HepG2 (cell line): ENCODE measurements at regions not wholly inside any gene's neighbourhood (a gene's known extent, or its start where the extent isn't known, plus 50 kb on each side); places are given as distances from the start of the nearest gene placed in this dataset.

Experiments
- ATAC-seq: fragments of 200-7000 bp; cut with Tn5 transposase; 3 replicates; pipeline ENCODE4 v1.9.1; 2020; ENCODE audit warnings: mild to moderate bottlenecking, moderate library complexity
- BruUV-seq: library from RNA; stranded (reverse); fragments of 400-500 nt; replicated peaks from 2 replicates; lab custom pipeline; 2021; lab: Mats Ljungman, UMichigan
- CTCF ChIA-PET: fragments of 300-600 bp; formaldehyde crosslinking; extraction: SDS; loops from one replicate; lab custom pipeline; 2021; ENCODE audit warnings: low total read pairs, inconsistent platforms, low intra/inter-chr PET ratio; lab: Yijun Ruan, JAX
- POLR2A ChIA-PET: fragments of 350-600 bp; sonication (Branson Sonifier 250); formaldehyde crosslinking; loops from one replicate; lab custom pipeline; 2020; ENCODE audit warnings: antibody characterized with exemption, inconsistent platforms; lab: Yijun Ruan, JAX
- DNase-seq: peaks from one replicate; pipeline ENCODE4 v3.0.0-alpha.2; 2015; ENCODE audit warnings: low spot score
- FAIRE-seq: peaks from 3 replicates; lab custom pipeline; 2011; peaks lifted over from hg19 to GRCh38; lab: Jason Lieb, UNC
- H2AFZ ChIP-seq: one replicate; pipeline ENCODE4 v1.6.1; 2011; ENCODE audit warnings: low read length, inconsistent platforms
- H3K27ac ChIP-seq: fragments of 300-600 bp; 3 replicates; pipeline ENCODE4 v1.8.0; 2011; ENCODE audit warnings: mixed run types, mild to moderate bottlenecking, mixed read lengths, low read length, inconsistent platforms; ENCODE audit not compliant: insufficient read depth; ENCODE audit errors: extremely low read length
- H3K27me3 ChIP-seq, 2 experiments: fragments of 200-600 bp in 1 of 2; 2 replicates in 1 of 2; 3 replicates in 1 of 2; pipeline versions ENCODE4 v1.6.0 to v1.8.0; 2011; ENCODE audit warnings: low read length in 2 of 2, mild to moderate bottlenecking in 2 of 2, moderate library complexity in 2 of 2, inconsistent platforms in 1 of 2; ENCODE audit not compliant: insufficient read depth in 2 of 2, control insufficient read depth in 1 of 2
- H3K36me3 ChIP-seq, 2 experiments: fragments of 200-600 bp in 1 of 2; replicated peaks in 1 of 2; 2 replicates in 1 of 2; 3 replicates in 1 of 2; pipeline versions ENCODE4 v1.5.1 to v1.8.0; 2011; ENCODE audit warnings: low read length in 2 of 2, inconsistent platforms in 1 of 2; ENCODE audit not compliant: insufficient read depth in 2 of 2, control insufficient read depth in 1 of 2
- H3K4me1 ChIP-seq: 2 replicates; pipeline ENCODE4 v1.5.1; 2012; ENCODE audit warnings: low read length, inconsistent platforms; ENCODE audit not compliant: insufficient read depth
- H3K4me2 ChIP-seq: 2 replicates; pipeline ENCODE4 v1.6.0; 2011; ENCODE audit warnings: low read depth, low read length, inconsistent platforms
- H3K4me3 ChIP-seq, 3 experiments: fragments of 200-600 bp in 1 of 3; sonication (generic), shearing (Covaris generic) in 1 of 3; replicated peaks in 1 of 3; 2 replicates each; pipeline ENCODE4 v1.5.1; 2011 to 2016; ENCODE audit warnings: low read length in 3 of 3, inconsistent platforms in 2 of 3, low read depth in 2 of 3, mild to moderate bottlenecking in 2 of 3, control low read depth in 1 of 3, mixed read lengths in 1 of 3; ENCODE audit not compliant: insufficient read depth in 1 of 3
- H3K79me2 ChIP-seq: one replicate; pipeline ENCODE4 v1.6.1; 2011; ENCODE audit warnings: low read length, inconsistent platforms; ENCODE audit not compliant: insufficient read depth
- H3K9ac ChIP-seq: 2 replicates; pipeline ENCODE4 v1.6.0; 2011; ENCODE audit warnings: mild to moderate bottlenecking, low read depth, low read length, inconsistent platforms; ENCODE audit not compliant: insufficient read depth
- H3K9me3 ChIP-seq: 2 replicates; pipeline ENCODE4 v1.5.1; 2012; ENCODE audit warnings: mild to moderate bottlenecking, low read length
- H4K20me1 ChIP-seq: 2 replicates; pipeline ENCODE4 v1.6.0; 2011; ENCODE audit warnings: inconsistent platforms, mild to moderate bottlenecking, low read length, moderate library complexity; ENCODE audit not compliant: insufficient read depth
- BCL3 ChIP-seq: sonication (generic); formaldehyde crosslinking; IDR thresholded peaks from 2 replicates; pipeline ENCODE4 v1.5.1; 2020; ENCODE audit warnings: mild to moderate bottlenecking, missing genetic modification reagents, moderate library complexity
- DR1 ChIP-seq: sonication (generic); formaldehyde crosslinking; IDR thresholded peaks from 2 replicates; pipeline ENCODE4 v1.8.0; 2021; ENCODE audit warnings: mild to moderate bottlenecking, missing genetic modification reagents, inconsistent platforms
- EP300 ChIP-seq, 3 experiments: sonication (generic) in 1 of 3; formaldehyde crosslinking in 1 of 3; IDR thresholded peaks; 2 replicates each; pipeline versions ENCODE4 v1.5.1 to v1.6.1; 2011 to 2020; ENCODE audit warnings: low read depth in 2 of 3, low read length in 2 of 3, borderline replicate concordance in 1 of 3, improper control_type of control experiment in 1 of 3, mild to moderate bottlenecking in 1 of 3, missing genetic modification reagents in 1 of 3, moderate library complexity in 1 of 3
- IRF2 ChIP-seq: IDR thresholded peaks from 2 replicates; pipeline ENCODE4 v1.6.1; 2018; ENCODE audit warnings: missing genetic modification reagents, missing compliant biosample characterization
- MIER2 ChIP-seq: IDR thresholded peaks from 2 replicates; pipeline ENCODE4 v1.6.1; 2016; ENCODE audit warnings: missing biosample characterization, missing genetic modification reagents
- NONO ChIP-seq, 2 experiments: fragments of 450-650 bp in 1 of 2; sonication (generic) in 1 of 2; formaldehyde crosslinking in 1 of 2; IDR thresholded peaks in 1 of 2; conservative IDR thresholded peaks in 1 of 2; 2 replicates each; pipeline versions ENCODE4 v1.6.1 to v1.8.0; 2017 to 2022; ENCODE audit warnings: mild to moderate bottlenecking in 1 of 2, missing genetic modification reagents in 1 of 2, moderate library complexity in 1 of 2
- SMAD9 ChIP-seq: sonication (generic); formaldehyde crosslinking; IDR thresholded peaks from 2 replicates; pipeline ENCODE4 v1.5.1; 2020; ENCODE audit warnings: mild to moderate bottlenecking, missing genetic modification reagents
- SSRP1 ChIP-seq: IDR thresholded peaks from 2 replicates; pipeline ENCODE4 v1.6.1; 2016; ENCODE audit warnings: control low read depth
- SYNCRIP ChIP-seq: fragments of 200-400 bp; formaldehyde crosslinking; IDR thresholded peaks from 2 replicates; pipeline ENCODE4 v1.6.1; 2018; ENCODE audit warnings: mild to moderate bottlenecking, low read depth, low read length; ENCODE audit not compliant: insufficient read depth
- XBP1 ChIP-seq: sonication (generic); formaldehyde crosslinking; IDR thresholded peaks from 2 replicates; pipeline ENCODE4 v1.5.0; 2020; ENCODE audit warnings: missing genetic modification reagents
- ZNF207 ChIP-seq: fragments of 450-650 bp; IDR thresholded peaks from 2 replicates; pipeline ENCODE4 v1.6.1; 2016; ENCODE audit warnings: antibody characterized with exemption, borderline replicate concordance
- ZNF232 ChIP-seq: sonication (generic); formaldehyde crosslinking; IDR thresholded peaks from 2 replicates; pipeline ENCODE4 v1.4.0; 2020; ENCODE audit warnings: missing genetic modification reagents, borderline replicate concordance
- ZNF841 ChIP-seq: sonication (generic); formaldehyde crosslinking; IDR thresholded peaks from 2 replicates; pipeline ENCODE4 v1.8.1; 2023; ENCODE audit warnings: missing genetic modification reagents, borderline replicate concordance
- ZNF883 ChIP-seq: sonication (generic); formaldehyde crosslinking; IDR thresholded peaks from 2 replicates; pipeline ENCODE4 v1.5.1; 2020; ENCODE audit warnings: mild to moderate bottlenecking, missing genetic modification reagents; ENCODE audit errors: not compliant biosample characterization
- WGBS: methylation state at CpG from one replicate; pipeline ENCODE4 v1.1.6; 2017; ENCODE audit warnings: low lambda C conversion rate; 5-methylcytosine and 5-hydroxymethylcytosine counted together
- in situ Hi-C: cut with HindIII; loops from 2 replicates; pipeline ENCODE4 v1.10.0; 2017; ENCODE audit warnings: low pct_unique_long_range_greater_than_20kb; ENCODE audit not compliant: extremely low pct_ligation_motif_present
- intact Hi-C: fragments of 100-400 bp; cut with micrococcal nuclease; formaldehyde crosslinking; loops from one replicate; pipeline ENCODE4 v1.10.0; 2022; ENCODE audit not compliant: unreplicated experiment
- TF ChIP-seq, protein P1 (sequence below): sonication (generic); formaldehyde crosslinking; IDR thresholded peaks from 2 replicates; pipeline ENCODE4 v1.4.0; 2020; ENCODE audit warnings: missing genetic modification reagents

DNA sequence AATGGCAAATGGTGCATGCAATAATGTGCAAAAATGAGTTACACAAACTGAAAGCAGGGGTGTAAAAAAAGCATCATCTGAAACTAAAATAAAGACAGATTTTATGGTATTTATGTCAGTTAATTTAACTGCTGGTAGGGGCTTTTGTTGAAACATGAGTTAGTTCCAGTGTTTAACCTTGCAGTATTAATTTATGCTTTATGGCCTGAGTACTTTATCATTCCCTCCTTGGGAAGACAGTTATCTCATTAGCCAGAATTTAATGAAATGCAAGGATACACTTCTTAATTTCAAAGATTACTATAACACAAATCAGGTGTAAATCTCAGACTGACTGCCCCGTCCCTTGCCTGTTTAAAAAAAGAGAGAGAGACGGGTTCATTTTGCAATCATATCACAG, 240.1 kb upstream of the MEIS2 start:
- no peaks in the 10 kb centered on the region for H4K20me1 ChIP-seq
- H3K9me3 ChIP-seq, result no peaks in the 10 kb centered on the region
- in situ Hi-C loops (no loop called here), intact Hi-C loops (no loop called here)
- no peaks in the 10 kb centered on the region for H3K27me3 ChIP-seq
- no peak overlapping the region for H3K4me3 ChIP-seq
- no peak for DNase-seq
- TF ChIP-seq SYNCRIP (no peak), IRF2 (CRISPR knock-in tag) (no peak), XBP1 (CRISPR knock-in tag) (no peak), BCL3 (CRISPR knock-in tag) (no peak), SMAD9 (CRISPR knock-in tag) (no peak), ZNF232 (CRISPR knock-in tag) (no peak), ZNF883 (CRISPR knock-in tag) (no peak), EP300 (IDR thresholded peaks at IDR 0.05; ENCODE audit: low read depth in 2 of 2, low read length in 2 of 2) (no peak), EP300 (CRISPR knock-in tag; IDR thresholded peaks at IDR 0.05; ENCODE audit: borderline replicate concordance) (no peak), MIER2 (CRISPR knock-in tag) (no peak), NONO (IDR thresholded peaks at IDR 0.05) (no peak), NONO (CRISPR knock-in tag; conservative IDR thresholded peaks at IDR 0.05) (no peak), DR1 (CRISPR knock-in tag) (no peak), SSRP1 (CRISPR knock-in tag) (no peak), ZNF841 (CRISPR knock-in tag) (no peak), ZNF207 (no peak)
- TF ChIP-seq, protein P1, sequence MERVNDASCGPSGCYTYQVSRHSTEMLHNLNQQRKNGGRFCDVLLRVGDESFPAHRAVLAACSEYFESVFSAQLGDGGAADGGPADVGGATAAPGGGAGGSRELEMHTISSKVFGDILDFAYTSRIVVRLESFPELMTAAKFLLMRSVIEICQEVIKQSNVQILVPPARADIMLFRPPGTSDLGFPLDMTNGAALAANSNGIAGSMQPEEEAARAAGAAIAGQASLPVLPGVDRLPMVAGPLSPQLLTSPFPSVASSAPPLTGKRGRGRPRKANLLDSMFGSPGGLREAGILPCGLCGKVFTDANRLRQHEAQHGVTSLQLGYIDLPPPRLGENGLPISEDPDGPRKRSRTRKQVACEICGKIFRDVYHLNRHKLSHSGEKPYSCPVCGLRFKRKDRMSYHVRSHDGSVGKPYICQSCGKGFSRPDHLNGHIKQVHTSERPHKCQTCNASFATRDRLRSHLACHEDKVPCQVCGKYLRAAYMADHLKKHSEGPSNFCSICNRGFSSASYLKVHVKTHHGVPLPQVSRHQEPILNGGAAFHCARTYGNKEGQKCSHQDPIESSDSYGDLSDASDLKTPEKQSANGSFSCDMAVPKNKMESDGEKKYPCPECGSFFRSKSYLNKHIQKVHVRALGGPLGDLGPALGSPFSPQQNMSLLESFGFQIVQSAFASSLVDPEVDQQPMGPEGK (CRISPR knock-in tag), result no peak
- ChIA-PET POLR2A (no interaction called here), CTCF (no interaction called here)
- no peak overlapping the region for H3K4me2 ChIP-seq
- H3K4me1 ChIP-seq, result no peaks in the 10 kb centered on the region
- H3K79me2 ChIP-seq, result no peaks in the 10 kb centered on the region
- H3K36me3 ChIP-seq, result no peaks in the 10 kb centered on the region
- no peak for ATAC-seq
- H2AFZ ChIP-seq, result no peak overlapping the region
- no peak for FAIRE-seq
- BruUV-seq, result no TSS peak
- 0% methylated on average over 2 of the region's 2 CpGs for WGBS
- no peak overlapping the region for H3K27ac ChIP-seq
- no peak overlapping the region for H3K9ac ChIP-seq
